NCI-H345 treated with DMSO at 0.1 percent for 48 hours (cell line): ENCODE measurements at regions not wholly inside any gene's neighbourhood (a gene's known extent, or its start where the extent isn't known, plus 50 kb on each side); places are given as distances from the start of the nearest gene placed in this dataset.
"Not testable (repeated sequence)": the region's sequence is repeated elsewhere in the genome, so short reads cannot be mapped to it uniquely, and the experiment has no call there.

Experiments used
- DNase-seq: peaks from one replicate; lab custom pipeline; 2025; ENCODE audit not compliant: unreplicated experiment; lab: John Stamatoyannopoulos, UW

DNA sequence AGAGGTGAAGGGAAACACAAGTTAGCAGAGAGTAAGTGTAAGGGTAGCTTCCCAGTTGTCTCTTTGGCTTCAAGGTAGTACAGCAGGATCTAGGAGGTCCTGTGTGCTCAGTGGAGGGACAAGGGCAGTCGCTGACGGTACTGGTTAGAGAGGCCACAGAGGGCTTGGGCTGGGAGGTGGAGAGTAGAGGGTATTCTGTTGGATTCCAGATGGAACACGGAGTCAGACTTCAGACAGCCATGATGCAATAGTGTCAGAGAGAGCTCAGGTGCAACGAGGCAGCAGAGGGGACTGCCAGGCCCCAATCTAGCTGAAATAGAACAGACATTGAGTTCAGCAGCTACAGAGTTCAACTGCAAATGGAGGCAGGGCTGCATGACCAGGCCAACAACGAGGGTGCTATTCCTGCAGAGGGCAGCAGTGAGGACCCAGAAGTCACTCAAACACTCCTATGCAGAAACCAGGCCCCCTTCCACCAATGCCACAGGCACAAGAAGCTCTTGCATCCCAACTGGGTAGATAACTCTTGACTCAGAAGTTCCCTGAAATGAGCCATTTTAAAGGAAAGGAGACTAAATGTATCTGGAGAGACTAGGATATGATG lies 325.0 kb upstream of the ESRRG start:
- no peak for DNase-seq

GRCh38 chr1:217040711-217041455 lies 317.7 kb upstream of the ESRRG start:
- DNase-seq, result no peak

- DNase-seq, result no peak
These were observed 316.7 kb upstream of the ESRRG start for GRCh38 chr1:217039926-217040325.

- not testable (repeated sequence) for DNase-seq
These were observed 315.9 kb upstream of the ESRRG start for GRCh38 chr1:217039139-217039538.

DNA sequence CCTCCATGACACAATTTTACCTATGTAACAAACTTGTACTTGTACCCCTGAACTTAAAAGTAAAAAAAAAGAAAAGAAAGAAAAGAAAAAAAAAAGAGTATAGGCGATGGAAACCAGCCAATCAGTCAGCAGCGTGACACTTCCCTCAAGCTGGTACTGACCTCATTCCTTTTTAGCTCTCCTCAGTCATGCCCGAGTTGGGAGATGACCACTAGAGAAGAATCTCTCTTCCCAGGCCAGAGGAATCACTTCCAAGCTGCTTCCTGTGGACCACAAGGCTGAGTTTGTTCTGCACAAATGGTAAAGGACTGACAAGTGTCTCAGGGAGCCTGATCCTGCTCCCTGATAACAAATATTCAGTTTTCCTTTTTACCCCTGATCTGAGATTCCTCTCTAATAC lies 313.5 kb upstream of the ESRRG start:
- no peak for DNase-seq

DNA sequence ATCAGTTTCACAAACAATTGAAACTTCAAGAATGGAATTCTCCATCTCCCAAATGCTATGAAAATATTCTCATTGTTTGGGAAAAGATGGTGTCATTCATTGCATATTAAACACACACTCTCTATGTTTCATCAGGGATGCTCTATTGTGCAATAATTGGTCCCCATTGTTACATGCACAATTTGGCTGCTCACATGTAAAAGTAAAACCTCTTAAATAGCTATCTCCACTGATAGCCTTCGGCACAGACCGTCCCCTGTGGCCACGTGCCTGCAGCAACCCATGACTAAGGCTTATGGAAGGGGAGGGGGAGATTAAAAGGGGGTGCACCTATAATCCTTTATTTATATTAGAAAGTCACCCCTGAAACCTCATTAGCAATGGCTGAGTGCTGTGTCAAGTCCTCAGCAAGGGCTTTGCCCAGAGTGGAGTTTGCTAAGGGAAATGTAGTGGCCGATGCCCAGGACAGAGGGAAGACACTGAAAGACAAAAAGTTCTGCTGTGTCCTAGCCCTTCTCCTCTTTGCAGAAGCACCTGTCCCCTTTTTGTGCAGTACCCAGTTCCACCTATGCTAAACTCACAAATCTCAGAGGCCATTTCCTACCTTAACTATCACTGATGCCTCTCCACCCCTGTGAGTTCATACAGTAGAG lies 309.6 kb upstream of the ESRRG start:
- no peak for DNase-seq

- no peak for DNase-seq
These were observed 306.3 kb upstream of the ESRRG start for GRCh38 chr1:217029281-217030157.

GRCh38 chr1:217027403-217028080 lies 304.3 kb upstream of the ESRRG start:
- no peak for DNase-seq

- no peak for DNase-seq
These were observed 303.3 kb upstream of the ESRRG start for GRCh38 chr1:217026531-217026930.

DNA sequence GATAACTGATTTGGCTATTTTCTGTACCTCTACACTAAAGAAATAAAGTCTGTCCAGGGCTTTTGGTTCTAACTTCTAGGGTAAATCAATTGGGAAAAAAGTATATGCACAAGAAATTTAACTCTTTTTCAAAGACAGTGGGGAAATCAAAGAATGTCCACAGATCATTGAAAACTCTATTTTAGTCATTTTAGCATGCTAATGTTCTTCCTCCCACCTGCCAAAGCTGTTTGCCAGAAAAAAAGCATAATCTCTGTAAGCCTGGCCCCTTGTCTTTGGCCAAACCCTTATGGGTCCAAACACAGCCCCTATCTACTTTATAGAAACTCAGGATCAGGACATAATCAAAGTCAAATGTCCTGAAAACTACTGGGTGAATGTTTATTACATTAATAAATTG lies 302.2 kb upstream of the ESRRG start:
- DNase-seq, result no peak

DNA sequence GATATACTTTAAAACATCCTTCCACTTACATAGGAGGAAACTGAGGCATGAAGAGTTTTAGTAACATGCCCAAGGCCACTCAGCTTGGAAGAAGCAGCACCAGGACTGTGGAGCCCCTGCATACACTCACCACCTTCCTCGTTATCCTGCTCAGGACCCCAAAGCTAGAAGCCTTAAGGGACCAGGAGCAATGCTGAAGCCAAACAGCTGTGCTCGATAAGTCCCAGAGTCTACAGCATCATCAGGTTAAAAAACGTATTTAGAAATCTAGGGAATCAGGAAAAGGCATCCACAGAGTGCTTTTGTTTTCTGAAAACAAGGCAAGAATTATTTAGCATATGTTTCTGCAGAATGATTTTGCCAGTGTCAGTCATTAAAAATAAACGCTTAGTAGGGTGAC lies 301.7 kb upstream of the ESRRG start:
- no peak for DNase-seq

- no peak for DNase-seq
These were observed 298.7 kb upstream of the ESRRG start for GRCh38 chr1:217021956-217022355.

DNA sequence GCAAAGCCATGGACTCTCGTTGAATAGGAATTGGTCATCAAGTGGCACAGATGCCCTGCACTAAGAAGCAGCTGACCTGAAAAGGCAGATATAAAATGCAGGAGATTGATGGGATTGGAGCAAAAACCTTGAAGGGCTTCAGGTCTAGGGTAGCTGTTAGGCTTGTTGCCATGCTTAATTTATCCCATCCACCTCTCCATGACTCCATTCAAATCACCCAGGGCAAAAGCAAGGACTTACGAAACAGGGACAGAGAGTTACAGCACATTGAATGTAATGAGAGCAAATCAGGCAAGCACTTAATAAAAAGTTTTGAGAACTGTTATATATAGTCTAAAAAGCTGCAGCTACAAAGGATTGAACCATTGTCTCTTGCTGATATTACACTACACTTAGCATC lies 298.2 kb upstream of the ESRRG start:
- DNase-seq, result no peak

- no peak for DNase-seq
These were observed 296.2 kb upstream of the ESRRG start for GRCh38 chr1:217019475-217019874.

DNA sequence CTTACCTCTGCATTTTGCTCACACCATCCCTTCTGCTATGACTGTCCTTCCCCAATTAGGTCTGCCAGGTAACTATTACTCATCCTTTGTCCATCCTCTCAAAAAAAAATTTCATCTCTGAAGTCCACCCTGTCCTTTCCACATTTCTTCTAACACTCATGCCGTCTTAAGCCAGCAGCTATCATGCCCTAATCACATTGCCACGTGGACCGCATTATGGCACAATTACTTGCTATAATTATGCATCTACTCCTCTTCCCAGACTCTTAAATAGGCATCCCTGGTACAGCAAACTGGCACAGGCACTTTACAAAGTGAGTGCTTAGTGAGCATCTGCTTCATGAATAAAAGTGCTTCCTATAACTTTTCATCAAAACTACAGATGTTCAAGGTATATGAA lies 295.4 kb upstream of the ESRRG start:
- DNase-seq, result no peak

- no peak for DNase-seq
These were observed 293.9 kb upstream of the ESRRG start for GRCh38 chr1:217017165-217017564.

GRCh38 chr1:217014066-217014465 lies 290.8 kb upstream of the ESRRG start:
- no peak for DNase-seq

DNA sequence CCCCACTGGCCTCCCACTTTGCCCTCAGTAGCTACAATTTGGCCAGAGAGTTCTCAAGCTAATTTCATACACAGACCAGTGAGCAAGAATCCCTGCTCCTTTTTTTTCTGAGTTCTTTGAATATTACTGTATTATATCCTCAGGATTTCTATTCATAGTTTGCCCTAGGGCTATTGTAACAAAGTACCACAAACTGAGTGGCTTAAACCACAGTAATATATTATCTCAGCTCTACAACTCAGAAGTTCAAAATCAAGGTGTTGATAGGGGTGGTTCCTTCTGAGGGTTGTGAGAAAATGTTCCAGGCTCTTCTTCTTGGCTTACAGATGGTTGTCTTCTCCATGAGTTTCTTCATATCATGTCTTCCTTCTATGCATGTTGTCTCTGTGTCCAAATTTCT lies 289.4 kb upstream of the ESRRG start:
- DNase-seq, result no peak

GRCh38 chr1:217011097-217011496 lies 287.9 kb upstream of the ESRRG start:
- no peak for DNase-seq

- DNase-seq, result no peak
These were observed 287.0 kb upstream of the ESRRG start for GRCh38 chr1:217010253-217010652.

DNA sequence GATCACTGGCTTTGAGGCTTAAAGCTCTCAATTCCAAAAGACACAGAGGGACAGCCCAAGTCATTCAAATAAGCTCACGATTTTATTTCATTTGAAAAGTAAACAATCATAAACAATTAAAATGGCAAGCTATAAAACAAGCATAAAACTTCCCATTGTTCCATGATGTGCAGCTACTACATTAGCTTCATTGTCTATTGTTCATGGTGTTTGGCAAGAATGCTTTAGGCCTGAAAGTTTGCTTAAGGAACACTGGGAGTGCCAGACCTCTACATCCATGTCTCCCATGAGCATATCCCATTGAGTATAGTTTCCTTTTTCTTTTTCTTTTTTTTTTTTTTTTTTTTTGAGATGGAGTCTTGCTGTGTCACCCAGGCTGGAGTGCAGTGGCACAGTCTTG lies 286.1 kb upstream of the ESRRG start:
- DNase-seq, result no peak
